ENCODE measurements at regions not wholly inside any gene's neighbourhood (a gene's known extent, or its start where the extent isn't known, plus 50 kb on each side); places are given as distances from the start of the nearest gene placed in this dataset.

DNA sequence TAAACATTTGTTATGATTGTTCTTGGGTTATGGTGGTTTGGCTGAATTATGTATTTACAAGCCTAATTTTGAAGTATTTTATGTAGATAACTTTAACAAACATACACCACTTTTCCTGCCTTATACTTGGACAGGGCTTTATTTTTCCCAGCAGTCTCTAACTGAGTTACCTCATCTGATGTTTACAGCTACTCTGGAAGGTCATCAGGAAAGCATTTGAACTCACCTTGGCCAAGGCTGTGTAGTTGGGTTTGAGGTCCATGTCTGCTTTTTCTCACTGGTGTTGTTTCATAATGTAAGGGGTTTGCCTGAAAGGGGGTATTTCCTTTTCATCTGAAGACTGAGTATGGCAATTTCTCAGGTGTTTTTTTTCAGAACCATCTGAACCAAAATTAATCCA is 193.5 kb downstream of the RWDD3 start:
- no peak overlapping the region for H3K27ac Mint-ChIP-seq
- TF ChIP-seq, protein P1, sequence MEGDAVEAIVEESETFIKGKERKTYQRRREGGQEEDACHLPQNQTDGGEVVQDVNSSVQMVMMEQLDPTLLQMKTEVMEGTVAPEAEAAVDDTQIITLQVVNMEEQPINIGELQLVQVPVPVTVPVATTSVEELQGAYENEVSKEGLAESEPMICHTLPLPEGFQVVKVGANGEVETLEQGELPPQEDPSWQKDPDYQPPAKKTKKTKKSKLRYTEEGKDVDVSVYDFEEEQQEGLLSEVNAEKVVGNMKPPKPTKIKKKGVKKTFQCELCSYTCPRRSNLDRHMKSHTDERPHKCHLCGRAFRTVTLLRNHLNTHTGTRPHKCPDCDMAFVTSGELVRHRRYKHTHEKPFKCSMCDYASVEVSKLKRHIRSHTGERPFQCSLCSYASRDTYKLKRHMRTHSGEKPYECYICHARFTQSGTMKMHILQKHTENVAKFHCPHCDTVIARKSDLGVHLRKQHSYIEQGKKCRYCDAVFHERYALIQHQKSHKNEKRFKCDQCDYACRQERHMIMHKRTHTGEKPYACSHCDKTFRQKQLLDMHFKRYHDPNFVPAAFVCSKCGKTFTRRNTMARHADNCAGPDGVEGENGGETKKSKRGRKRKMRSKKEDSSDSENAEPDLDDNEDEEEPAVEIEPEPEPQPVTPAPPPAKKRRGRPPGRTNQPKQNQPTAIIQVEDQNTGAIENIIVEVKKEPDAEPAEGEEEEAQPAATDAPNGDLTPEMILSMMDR (IDR thresholded peaks at IDR 0.05): no peak
- H3K36me3 Mint-ChIP-seq (ENCODE audit: low read depth): peaks cover 8% of the 10 kb centered on the region; the same call in 1 of the 2 replicates
- H3K27me3 Mint-ChIP-seq (ENCODE audit: insufficient read depth): no peaks in the 10 kb centered on the region; the same call in 1 of the 2 replicates
- H3K4me1 Mint-ChIP-seq (ENCODE audit: low read depth): no peaks in the 10 kb centered on the region
- H3K9me3 Mint-ChIP-seq: peaks cover 29% of the 10 kb centered on the region
- H3K4me3 Mint-ChIP-seq: no peak overlapping the region
- no peak for DNase-seq

DNA sequence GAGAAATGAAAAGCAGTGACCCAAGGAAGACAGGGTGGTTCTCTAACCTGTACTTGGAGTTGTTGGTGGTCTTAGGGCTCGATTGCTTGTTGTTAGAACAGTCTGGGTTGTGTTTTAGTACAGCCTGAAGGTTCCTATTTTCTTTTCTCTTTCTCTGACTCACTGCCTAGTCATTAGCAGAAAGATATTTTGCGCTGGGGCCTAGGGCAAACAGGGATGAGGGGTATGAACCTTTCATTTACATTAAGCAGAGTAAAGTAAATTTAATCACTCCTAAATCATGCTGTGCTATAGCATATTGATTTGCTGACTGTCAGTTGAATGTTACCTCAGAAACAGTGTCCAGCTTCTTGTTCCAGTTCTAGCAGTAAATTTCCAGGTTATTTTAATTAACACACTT is 197.2 kb downstream of the RWDD3 start:
- DNase-seq: no peak
- no peak overlapping the region for H3K27ac Mint-ChIP-seq
- no peaks in the 10 kb centered on the region; the same call in 1 of the 2 replicates for H3K27me3 Mint-ChIP-seq (ENCODE audit: insufficient read depth)
- H3K36me3 Mint-ChIP-seq (ENCODE audit: low read depth): no peaks in the 10 kb centered on the region
- H3K4me3 Mint-ChIP-seq: no peak overlapping the region
- TF ChIP-seq, protein P1 (IDR thresholded peaks at IDR 0.05): no peak
- peaks cover 6% of the 10 kb centered on the region for H3K9me3 Mint-ChIP-seq
- no peaks in the 10 kb centered on the region for H3K4me1 Mint-ChIP-seq (ENCODE audit: low read depth)

DNA sequence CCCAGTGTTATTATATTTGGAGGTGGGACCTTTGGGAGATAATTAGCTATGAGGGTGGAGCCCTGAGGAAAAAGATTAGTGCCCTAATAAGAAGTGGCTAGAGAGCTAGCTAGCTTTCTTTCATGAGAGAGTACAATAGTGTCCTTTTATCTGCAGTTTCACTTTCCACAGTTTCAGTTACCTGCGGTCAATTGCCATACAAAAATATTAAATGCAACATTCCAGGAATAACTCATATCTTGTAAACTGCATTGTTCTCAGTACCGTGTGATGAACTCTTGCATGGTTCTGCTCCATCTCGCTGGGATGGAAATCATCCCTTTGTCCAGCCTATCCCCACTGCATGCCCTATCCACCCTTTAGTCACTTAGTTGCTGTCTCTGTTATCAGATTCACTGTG is 201.6 kb downstream of the RWDD3 start:
- DNase-seq: no peak
- H3K4me1 Mint-ChIP-seq (ENCODE audit: low read depth): no peaks in the 10 kb centered on the region
- no peaks in the 10 kb centered on the region; the same call in 1 of the 2 replicates for H3K27me3 Mint-ChIP-seq (ENCODE audit: insufficient read depth)
- no peak overlapping the region for H3K27ac Mint-ChIP-seq
- peaks cover 6% of the 10 kb centered on the region for H3K9me3 Mint-ChIP-seq
- TF ChIP-seq, protein P1 (IDR thresholded peaks at IDR 0.05): no peak
- no peaks in the 10 kb centered on the region for H3K36me3 Mint-ChIP-seq (ENCODE audit: low read depth)
- no peak overlapping the region for H3K4me3 Mint-ChIP-seq

DNA sequence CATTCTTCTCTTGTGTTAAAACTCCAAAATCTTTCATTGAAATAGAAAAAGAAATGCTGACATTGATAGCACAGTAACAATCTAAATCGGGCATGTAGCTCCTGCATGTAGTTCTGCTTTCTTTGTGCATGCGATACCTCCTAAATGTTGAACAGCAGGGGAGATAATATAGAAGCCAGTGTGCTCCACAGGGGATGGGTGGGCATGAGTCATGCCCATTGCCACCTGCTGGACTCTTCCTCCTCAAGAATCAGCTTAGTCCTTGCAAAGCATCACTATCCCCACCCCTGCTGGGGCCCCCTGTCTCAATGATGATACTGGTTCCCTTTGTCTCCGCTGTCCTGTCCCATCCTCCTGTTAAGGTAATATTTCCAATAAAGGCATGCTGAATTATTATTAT is 203.0 kb downstream of the RWDD3 start:
- TF ChIP-seq, protein P1 (IDR thresholded peaks at IDR 0.05): no peak
- Mint-ChIP-seq H3K4me3 (no peak overlapping the region), H3K4me1 (ENCODE audit: low read depth) (no peaks in the 10 kb centered on the region), H3K36me3 (ENCODE audit: low read depth) (no peaks in the 10 kb centered on the region), H3K9me3 (peaks cover 14% of the 10 kb centered on the region), H3K27ac (no peak overlapping the region), H3K27me3 (ENCODE audit: insufficient read depth) (no peaks in the 10 kb centered on the region; the same call in 1 of the 2 replicates)
- no peak for DNase-seq

DNA sequence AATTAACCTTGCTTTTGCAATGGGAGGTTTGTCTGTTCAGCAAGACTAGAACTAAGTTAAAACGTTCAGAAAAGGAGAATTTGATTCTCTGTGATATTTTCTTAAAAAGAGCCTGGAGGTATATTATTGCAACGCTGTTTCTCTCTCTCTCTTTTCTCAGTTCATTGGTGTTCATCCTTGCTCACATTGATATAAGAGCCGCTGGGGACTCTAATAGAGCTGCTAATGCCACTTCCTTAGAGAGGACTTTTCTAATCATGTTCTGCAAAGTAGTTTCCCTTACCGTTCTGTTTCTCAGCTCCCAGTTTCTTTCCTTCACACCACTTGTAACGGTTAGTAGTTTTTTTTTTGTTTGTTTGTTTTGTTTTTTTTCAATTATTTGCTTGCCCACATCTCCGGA is 203.8 kb downstream of the RWDD3 start:
- peaks cover 14% of the 10 kb centered on the region for H3K9me3 Mint-ChIP-seq
- no peak overlapping the region for H3K27ac Mint-ChIP-seq
- H3K4me3 Mint-ChIP-seq: no peak overlapping the region
- H3K36me3 Mint-ChIP-seq (ENCODE audit: low read depth): no peaks in the 10 kb centered on the region
- TF ChIP-seq, protein P1 (IDR thresholded peaks at IDR 0.05): no peak
- no peak for DNase-seq
- H3K4me1 Mint-ChIP-seq (ENCODE audit: low read depth): no peaks in the 10 kb centered on the region
- no peaks in the 10 kb centered on the region for H3K27me3 Mint-ChIP-seq (ENCODE audit: insufficient read depth)
